DOHH2 (cell line): ENCODE measurements at regions not wholly inside any gene's neighbourhood (a gene's known extent, or its start where the extent isn't known, plus 50 kb on each side); places are given as distances from the start of the nearest gene placed in this dataset.

Experiments
- EZH2phosphoT487 ChIP-seq: fragments of 200-600 bp; sonication (generic); IDR thresholded peaks from 2 replicates; pipeline ENCODE4 v1.6.1; 2017; ENCODE audit warnings: borderline replicate concordance, mild to moderate bottlenecking, antibody characterized with exemption, low read length, moderate library complexity, mixed read lengths
- TF ChIP-seq, protein P1 (sequence below): fragments of 200-600 bp; sonication (generic); IDR thresholded peaks from one replicate; pipeline ENCODE4 v1.5.1; 2014; ENCODE audit warnings: antibody characterized with exemption, mild to moderate bottlenecking, low read depth, low read length; ENCODE audit not compliant: poor library complexity, severe bottlenecking

DNA sequence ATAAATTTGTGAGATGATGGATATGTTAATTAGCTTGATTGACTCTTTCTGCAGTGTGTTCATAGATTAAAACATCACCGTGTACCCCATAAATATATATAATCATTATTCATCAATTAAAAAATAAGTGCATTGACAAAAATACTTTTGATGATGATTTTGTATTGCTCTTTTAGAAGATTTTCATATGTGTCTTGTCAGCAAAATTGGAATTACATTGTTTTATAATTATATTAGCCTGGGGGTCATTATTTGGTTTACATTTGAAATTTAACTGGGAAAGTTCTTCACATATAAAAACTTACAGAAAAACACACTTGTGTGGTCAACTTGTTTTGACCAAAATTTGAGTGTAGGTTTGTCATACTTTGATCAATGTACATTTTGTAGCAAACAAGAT is 614.6 kb upstream of the ITGA1 start:
- TF ChIP-seq, protein P1, sequence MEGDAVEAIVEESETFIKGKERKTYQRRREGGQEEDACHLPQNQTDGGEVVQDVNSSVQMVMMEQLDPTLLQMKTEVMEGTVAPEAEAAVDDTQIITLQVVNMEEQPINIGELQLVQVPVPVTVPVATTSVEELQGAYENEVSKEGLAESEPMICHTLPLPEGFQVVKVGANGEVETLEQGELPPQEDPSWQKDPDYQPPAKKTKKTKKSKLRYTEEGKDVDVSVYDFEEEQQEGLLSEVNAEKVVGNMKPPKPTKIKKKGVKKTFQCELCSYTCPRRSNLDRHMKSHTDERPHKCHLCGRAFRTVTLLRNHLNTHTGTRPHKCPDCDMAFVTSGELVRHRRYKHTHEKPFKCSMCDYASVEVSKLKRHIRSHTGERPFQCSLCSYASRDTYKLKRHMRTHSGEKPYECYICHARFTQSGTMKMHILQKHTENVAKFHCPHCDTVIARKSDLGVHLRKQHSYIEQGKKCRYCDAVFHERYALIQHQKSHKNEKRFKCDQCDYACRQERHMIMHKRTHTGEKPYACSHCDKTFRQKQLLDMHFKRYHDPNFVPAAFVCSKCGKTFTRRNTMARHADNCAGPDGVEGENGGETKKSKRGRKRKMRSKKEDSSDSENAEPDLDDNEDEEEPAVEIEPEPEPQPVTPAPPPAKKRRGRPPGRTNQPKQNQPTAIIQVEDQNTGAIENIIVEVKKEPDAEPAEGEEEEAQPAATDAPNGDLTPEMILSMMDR: no peak
- TF ChIP-seq EZH2phosphoT487: no peak
